B cell (primary cell): ENCODE measurements at regions not wholly inside any gene's neighbourhood (a gene's known extent, or its start where the extent isn't known, plus 50 kb on each side); places are given as distances from the start of the nearest gene placed in this dataset.

ENCODE experiments used
- CTCF ChIP-seq: fragments of 200-600 bp; IDR thresholded peaks from one replicate; pipeline ENCODE4 v1.8.0; 2022; ENCODE audit warnings: antibody characterized with exemption, mild to moderate bottlenecking
- EZH2 ChIP-seq: IDR thresholded peaks from 2 replicates; pipeline ENCODE4 v1.6.1; 2012; ENCODE audit warnings: borderline replicate concordance, low read depth, mild to moderate bottlenecking, moderate library complexity, low read length; ENCODE audit not compliant: insufficient read depth, poor library complexity, severe bottlenecking

- TF ChIP-seq CTCF, result no peak
- TF ChIP-seq EZH2, result no peak
Measured at GRCh38 chr7:54933643-54934042, 85.2 kb upstream of the EGFR start.
